ENCODE measurements at regions not wholly inside any gene's neighbourhood (a gene's known extent, or its start where the extent isn't known, plus 50 kb on each side); places are given as distances from the start of the nearest gene placed in this dataset.

DNA sequence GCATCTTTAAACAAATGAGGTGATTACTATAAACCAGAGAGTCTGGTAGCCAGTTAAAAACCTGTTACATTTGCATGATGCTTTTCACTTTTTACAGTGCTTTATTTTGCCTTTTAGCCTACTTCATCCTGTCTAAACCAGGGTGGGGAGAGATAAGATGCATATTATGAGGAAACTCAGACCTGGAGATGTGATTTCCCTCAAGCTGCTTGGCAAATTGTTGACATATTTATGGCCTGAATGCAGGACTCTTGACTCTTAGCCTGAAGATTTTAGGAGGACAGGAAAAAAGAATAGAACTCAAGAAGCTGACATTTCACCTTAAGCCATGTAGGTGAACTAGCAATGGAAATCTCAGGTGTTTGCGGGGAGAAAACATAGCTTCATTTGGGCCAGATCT lies 202.8 kb downstream of the NMUR2 start:
- TF ChIP-seq, protein P1, sequence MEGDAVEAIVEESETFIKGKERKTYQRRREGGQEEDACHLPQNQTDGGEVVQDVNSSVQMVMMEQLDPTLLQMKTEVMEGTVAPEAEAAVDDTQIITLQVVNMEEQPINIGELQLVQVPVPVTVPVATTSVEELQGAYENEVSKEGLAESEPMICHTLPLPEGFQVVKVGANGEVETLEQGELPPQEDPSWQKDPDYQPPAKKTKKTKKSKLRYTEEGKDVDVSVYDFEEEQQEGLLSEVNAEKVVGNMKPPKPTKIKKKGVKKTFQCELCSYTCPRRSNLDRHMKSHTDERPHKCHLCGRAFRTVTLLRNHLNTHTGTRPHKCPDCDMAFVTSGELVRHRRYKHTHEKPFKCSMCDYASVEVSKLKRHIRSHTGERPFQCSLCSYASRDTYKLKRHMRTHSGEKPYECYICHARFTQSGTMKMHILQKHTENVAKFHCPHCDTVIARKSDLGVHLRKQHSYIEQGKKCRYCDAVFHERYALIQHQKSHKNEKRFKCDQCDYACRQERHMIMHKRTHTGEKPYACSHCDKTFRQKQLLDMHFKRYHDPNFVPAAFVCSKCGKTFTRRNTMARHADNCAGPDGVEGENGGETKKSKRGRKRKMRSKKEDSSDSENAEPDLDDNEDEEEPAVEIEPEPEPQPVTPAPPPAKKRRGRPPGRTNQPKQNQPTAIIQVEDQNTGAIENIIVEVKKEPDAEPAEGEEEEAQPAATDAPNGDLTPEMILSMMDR (conservative IDR thresholded peaks at IDR 0.05 in 1 of 2, IDR thresholded peaks at IDR 0.05 in 1 of 2; ENCODE audit: low read depth in 1 of 2, low read length in 2 of 2) = no peak
- no peak for TF ChIP-seq EZH2 (IDR thresholded peaks at IDR 0.05; ENCODE audit: low read length, missing control alignments)

Measured in fibroblast of lung (primary cell).